IMR-90 (cell line): ENCODE measurements at regions not wholly inside any gene's neighbourhood (a gene's known extent, or its start where the extent isn't known, plus 50 kb on each side); places are given as distances from the start of the nearest gene placed in this dataset.

Source experiments
- ATAC-seq: fragments of 200-7000 bp; cut with Tn5 transposase; 2 replicates; pipeline ENCODE4 v1.9.1; 2020; ENCODE audit warnings: low read depth, mild to moderate bottlenecking, moderate library complexity
- BruUV-seq: library from RNA; stranded (reverse); fragments of 400-500 nt; replicated peaks from 2 replicates; lab custom pipeline; 2021; lab: Mats Ljungman, UMichigan
- CTCF ChIA-PET: fragments of 300-600 bp; formaldehyde crosslinking; extraction: SDS; loops from one replicate; lab custom pipeline; 2021; ENCODE audit warnings: antibody characterized with exemption; lab: Yijun Ruan, JAX
- POLR2A ChIA-PET: fragments of 300-600 bp; sonication (Branson Sonifier 250); formaldehyde crosslinking; loops from one replicate; lab custom pipeline; 2022; ENCODE audit warnings: antibody characterized with exemption; ENCODE audit not compliant: unreplicated experiment; lab: Charles Lee
- DNase-seq: peaks from one replicate; pipeline ENCODE4 v3.0.0; 2013
- H2AFZ ChIP-seq: replicated peaks from 2 replicates; pipeline ENCODE3; 2013; ENCODE audit warnings: low read length, mild to moderate bottlenecking; ENCODE audit not compliant: poor library complexity
- H2AK5ac ChIP-seq: 2 replicates; pipeline ENCODE4 v1.6.1; 2013; ENCODE audit warnings: low read depth, low read length, inconsistent platforms
- H2AK9ac ChIP-seq: replicated peaks from 2 replicates; pipeline ENCODE3; 2013; ENCODE audit warnings: mild to moderate bottlenecking, low read depth, low read length, moderate library complexity; ENCODE audit not compliant: poor library complexity
- H2BK120ac ChIP-seq: 2 replicates; pipeline ENCODE4 v1.6.1; 2013; ENCODE audit warnings: low read depth, low read length, inconsistent platforms
- H2BK15ac ChIP-seq: 3 replicates; pipeline ENCODE4 v1.6.1; 2013; ENCODE audit warnings: low read depth, low read length, inconsistent platforms
- H2BK20ac ChIP-seq: 2 replicates; pipeline ENCODE4 v1.6.1; 2013; ENCODE audit warnings: low read depth, mild to moderate bottlenecking, inconsistent platforms, low read length, moderate library complexity
- H2BK5ac ChIP-seq: 2 replicates; pipeline ENCODE4 v1.6.1; 2013; ENCODE audit warnings: mild to moderate bottlenecking, low read depth, low read length, inconsistent platforms; ENCODE audit not compliant: poor library complexity, severe bottlenecking
- H3K14ac ChIP-seq: replicated peaks from 2 replicates; pipeline ENCODE4 v1.6.1; 2013; ENCODE audit warnings: low read depth, low read length, inconsistent platforms
- H3K18ac ChIP-seq: 2 replicates; pipeline ENCODE4 v1.6.1; 2013; ENCODE audit warnings: low read depth, low read length, control low read depth
- H3K23ac ChIP-seq: 2 replicates; pipeline ENCODE4 v1.6.1; 2013; ENCODE audit warnings: low read depth, low read length, inconsistent platforms
- H3K27ac ChIP-seq: 2 replicates; pipeline ENCODE4 v1.5.1; 2013; ENCODE audit warnings: mild to moderate bottlenecking, control low read depth, low read length; ENCODE audit not compliant: insufficient read depth
- H3K27me3 ChIP-seq: 2 replicates; pipeline ENCODE4 v1.6.1; 2013; ENCODE audit warnings: low read length; ENCODE audit not compliant: control insufficient read depth, insufficient read depth
- H3K36me3 ChIP-seq: 2 replicates; pipeline ENCODE4 v1.6.1; 2013; ENCODE audit warnings: low read length, mixed read lengths; ENCODE audit not compliant: control insufficient read depth, insufficient read depth
- H3K4ac ChIP-seq: 2 replicates; pipeline ENCODE4 v1.6.1; 2013; ENCODE audit warnings: low read depth, low read length, inconsistent platforms
- H3K4me1 ChIP-seq: 2 replicates; pipeline ENCODE4 v1.6.1; 2013; ENCODE audit warnings: low read length, mixed read lengths; ENCODE audit not compliant: control insufficient read depth, insufficient read depth
- H3K4me2 ChIP-seq: 2 replicates; pipeline ENCODE4 v1.6.1; 2013; ENCODE audit warnings: low read depth, mild to moderate bottlenecking, control low read depth, low read length, moderate library complexity
- H3K4me3 ChIP-seq: 2 replicates; pipeline ENCODE4 v1.5.1; 2013; ENCODE audit warnings: low read depth, mild to moderate bottlenecking, control low read depth, low read length, moderate library complexity; ENCODE audit not compliant: insufficient read depth
- H3K56ac ChIP-seq: 2 replicates; pipeline ENCODE4 v1.6.1; 2013; ENCODE audit warnings: low read length, inconsistent platforms; ENCODE audit not compliant: insufficient read depth; ENCODE audit errors: extremely low read depth
- H3K79me1 ChIP-seq, 2 experiments: 2 replicates each; pipeline ENCODE4 v1.6.1; 2013; ENCODE audit warnings: low read length in 2 of 2, inconsistent platforms in 1 of 2, low read depth in 1 of 2
- H3K9ac ChIP-seq: 2 replicates; pipeline ENCODE4 v1.6.1; 2013; ENCODE audit warnings: low read depth, low read length, control low read depth
- H3K9me1 ChIP-seq: 2 replicates; pipeline ENCODE4 v1.6.1; 2013; ENCODE audit warnings: low read length, inconsistent platforms; ENCODE audit not compliant: insufficient read depth
- H3K9me3 ChIP-seq: 2 replicates; pipeline ENCODE4 v1.6.1; 2013; ENCODE audit warnings: low read length; ENCODE audit not compliant: control insufficient read depth, insufficient read depth
- H4K20me1 ChIP-seq: 2 replicates; pipeline ENCODE4 v1.6.1; 2013; ENCODE audit warnings: low read length, inconsistent platforms; ENCODE audit not compliant: insufficient read depth
- H4K5ac ChIP-seq: 2 replicates; pipeline ENCODE4 v1.6.1; 2013; ENCODE audit warnings: mild to moderate bottlenecking, low read depth, low read length, control low read depth
- H4K8ac ChIP-seq, 2 experiments: 2 replicates each; pipeline ENCODE4 v1.6.1; 2013; ENCODE audit warnings: low read depth in 2 of 2, low read length in 2 of 2, control low read depth in 1 of 2, inconsistent platforms in 1 of 2
- H4K91ac ChIP-seq: 2 replicates; pipeline ENCODE4 v1.6.1; 2013; ENCODE audit warnings: low read depth, low read length, inconsistent platforms; ENCODE audit not compliant: insufficient read depth
- ELK1 ChIP-seq: fragments of 150-350 bp; IDR thresholded peaks from 2 replicates; pipeline ENCODE4 v1.6.1; 2016; ENCODE audit warnings: low read depth, mild to moderate bottlenecking, low read length, moderate library complexity, borderline replicate concordance
- POLR2A ChIP-seq: IDR thresholded peaks from 2 replicates; pipeline ENCODE4 v1.6.1; 2012; ENCODE audit warnings: mild to moderate bottlenecking, low read depth, low read length
- SMC3 ChIP-seq: fragments of 150-350 bp; IDR thresholded peaks from 2 replicates; pipeline ENCODE4 v1.6.1; 2016; ENCODE audit warnings: low read depth, mild to moderate bottlenecking, antibody characterized with exemption, low read length, moderate library complexity
- WGBS, 2 experiments: methylation state at CpG; one replicate each; pipeline versions ENCODE4 v1.1.5 to v1.1.7; 2013; ENCODE audit warnings: missing lambda C conversion rate in 2 of 2; ENCODE audit not compliant: insufficient read length in 1 of 2; ENCODE audit errors: extremely low coverage in 2 of 2; 5-methylcytosine and 5-hydroxymethylcytosine counted together
- dilution Hi-C: fragments of 300-500 bp; cut with HindIII; formaldehyde crosslinking; loops from one replicate; pipeline ENCODE4 v1.14.3; 2018; ENCODE audit warnings: low sequenced_read_pairs; ENCODE audit not compliant: unreplicated experiment
- in situ Hi-C: fragments of 300-500 bp; cut with MboI; formaldehyde crosslinking; loops from 3 replicates; pipeline ENCODE4 v1.14.3; 2019; ENCODE audit warnings: low sequenced_read_pairs, inconsistent platforms, mixed read lengths
- intact Hi-C: fragments of 100-400 bp; cut with micrococcal nuclease; formaldehyde crosslinking; loops from 2 replicates; pipeline ENCODE4 v1.10.0; 2022

- no peak overlapping the region for H4K8ac ChIP-seq
- no peaks in the 10 kb centered on the region for H4K20me1 ChIP-seq
- ATAC-seq (no peak), DNase-seq (no peak)
- TF ChIP-seq ELK1 (no peak), SMC3 (no peak), POLR2A (no peak)
- no peak overlapping the region for H3K4me3 ChIP-seq
- no peak overlapping the region for H4K91ac ChIP-seq
- H3K9me1 ChIP-seq, result no peaks in the 10 kb centered on the region
- no peak overlapping the region for H2AFZ ChIP-seq
- H2BK20ac ChIP-seq, result no peak overlapping the region
- H3K36me3 ChIP-seq, result no peaks in the 10 kb centered on the region
- no peak overlapping the region for H3K23ac ChIP-seq
- no peak overlapping the region for H3K14ac ChIP-seq
- H2BK15ac ChIP-seq, result no peak overlapping the region
- no peak overlapping the region for H2BK5ac ChIP-seq
- dilution Hi-C loops, result no loop called here
- POLR2A ChIA-PET, result no interaction called here
- in situ Hi-C loops, result no loop called here
- no peak overlapping the region for H3K4me2 ChIP-seq
- no peak overlapping the region for H4K5ac ChIP-seq
- no peaks in the 10 kb centered on the region for H3K27me3 ChIP-seq
- intact Hi-C loops, result no loop called here
- H2AK5ac ChIP-seq, result no peak overlapping the region
- H3K79me1 ChIP-seq, result no peaks in the 10 kb centered on the region
- no peak overlapping the region for H3K27ac ChIP-seq
- H3K4ac ChIP-seq, result no peak overlapping the region
- H3K9ac ChIP-seq, result no peak overlapping the region
- H2BK120ac ChIP-seq, result no peak overlapping the region
- H2AK9ac ChIP-seq, result no peak overlapping the region
- CTCF ChIA-PET, result no interaction called here
- no peaks in the 10 kb centered on the region for H3K4me1 ChIP-seq
- H3K9me3 ChIP-seq, result peaks cover 11% of the 10 kb centered on the region
- no TSS peak for BruUV-seq
- WGBS, 2 experiments, result no CpG with 5 or more reads among the region's 5 CpGs
- no peak overlapping the region for H3K18ac ChIP-seq
- no peak overlapping the region for H3K56ac ChIP-seq
These were observed 368.8 kb downstream of the NUP35 start for GRCh38 chr2:183493040-183493439.
